GM19468 (cell line): ENCODE measurements at regions not wholly inside any gene's neighbourhood (a gene's known extent, or its start where the extent isn't known, plus 50 kb on each side); places are given as distances from the start of the nearest gene placed in this dataset.
"Not testable (repeated sequence)": the region's sequence is repeated elsewhere in the genome, so short reads cannot be mapped to it uniquely, and the experiment has no call there.

ENCODE experiments used
- ATAC-seq: cut with Tn5 transposase; IDR thresholded peaks from one replicate; pipeline ENCODE4 v1.9.1; 2021; ENCODE audit warnings: mild to moderate bottlenecking, moderate library complexity, moderate number of reproducible peaks; ENCODE audit not compliant: unreplicated experiment; ENCODE audit errors: extremely low read depth

DNA sequence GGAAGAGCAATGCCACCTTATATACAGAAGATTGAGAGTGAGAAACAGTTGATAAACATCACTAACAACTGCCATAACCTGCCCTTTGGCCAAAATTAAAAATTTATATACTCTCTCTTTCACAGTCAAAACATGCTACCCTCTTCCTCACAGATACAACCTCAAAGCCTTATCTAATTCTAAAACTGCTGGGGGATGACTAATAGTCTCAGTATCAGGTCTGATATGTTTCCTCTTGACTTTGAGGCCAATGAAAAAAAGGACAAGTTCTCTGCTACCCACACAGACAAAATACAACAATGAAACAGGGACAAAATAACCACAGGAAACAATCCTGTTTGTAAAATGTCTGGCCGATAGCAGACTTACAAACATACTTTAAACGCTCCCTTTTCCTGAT is 485.6 kb upstream of the NUDT12 start:
- no peak for ATAC-seq

- no peak for ATAC-seq
Measured at GRCh38 chr5:104045987-104046386, 483.4 kb upstream of the NUDT12 start.

GRCh38 chr5:104039871-104040270 is 477.3 kb upstream of the NUDT12 start:
- not testable (repeated sequence) for ATAC-seq

DNA sequence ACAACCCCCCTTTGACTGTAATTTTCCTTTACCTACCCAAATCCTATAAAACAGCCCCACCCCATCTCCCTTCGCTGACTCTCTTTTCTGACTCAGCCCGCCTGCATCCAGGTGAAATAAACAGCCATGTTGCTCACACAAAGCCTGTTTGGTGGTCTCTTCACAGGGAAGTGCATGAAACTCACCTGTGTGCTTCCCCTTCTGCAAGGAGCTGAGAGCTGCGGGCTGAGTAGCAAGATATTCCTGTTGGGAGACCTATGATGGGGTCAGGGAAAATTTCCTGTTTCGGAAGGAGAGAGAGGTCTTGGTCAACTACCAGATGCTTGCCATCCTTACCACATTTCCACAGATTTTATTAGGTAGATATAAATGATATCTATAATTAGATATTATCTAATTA is 474.5 kb upstream of the NUDT12 start:
- not testable (repeated sequence) for ATAC-seq

- ATAC-seq = not testable (repeated sequence)
Measured at GRCh38 chr5:104033186-104033585, 470.6 kb upstream of the NUDT12 start.

DNA sequence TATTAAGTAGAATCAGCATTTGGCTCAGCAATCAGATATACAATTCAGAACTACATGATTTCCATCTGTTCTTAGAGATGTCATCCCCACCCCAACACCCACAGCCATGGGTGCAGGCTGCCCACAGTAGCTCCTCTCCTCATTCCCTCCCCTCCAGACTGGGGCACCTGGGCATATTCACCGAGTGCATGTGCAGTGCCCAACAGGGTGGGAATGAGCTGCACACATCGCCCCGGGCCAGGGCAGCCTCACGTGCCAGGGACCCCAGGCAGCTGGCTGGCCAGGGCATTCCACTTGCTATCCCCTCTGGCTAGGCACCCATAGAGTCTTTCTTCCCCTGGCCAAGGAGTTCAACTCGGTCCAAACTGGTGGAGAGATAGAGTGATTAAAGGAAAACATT is 461.9 kb upstream of the NUDT12 start:
- no peak for ATAC-seq

- ATAC-seq = no peak
Measured at GRCh38 chr5:104023739-104024138, 461.1 kb upstream of the NUDT12 start.

GRCh38 chr5:104019956-104020355 is 457.4 kb upstream of the NUDT12 start:
- ATAC-seq = no peak

- ATAC-seq = no peak
Measured at GRCh38 chr5:104018299-104018698, 455.7 kb upstream of the NUDT12 start.

GRCh38 chr5:104016646-104017045 is 454.1 kb upstream of the NUDT12 start:
- no peak for ATAC-seq

DNA sequence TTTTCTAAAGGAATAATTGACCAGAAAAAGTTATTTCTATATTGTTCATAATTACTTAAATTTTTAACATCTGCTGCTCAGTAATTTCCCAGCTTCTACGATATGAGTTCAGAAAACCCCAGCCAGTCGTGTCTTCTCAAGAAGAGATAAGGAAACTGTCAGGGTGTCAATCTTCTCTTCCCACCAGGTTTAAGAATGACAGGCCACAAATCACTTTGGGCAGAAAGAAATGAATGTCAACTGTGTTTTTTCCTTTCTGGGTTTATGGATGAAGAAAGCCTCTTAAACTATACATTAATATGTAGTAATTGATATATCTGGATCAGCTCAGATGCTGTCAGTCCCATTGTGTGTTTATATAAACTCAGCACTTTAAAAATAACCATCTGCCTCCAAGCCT is 453.2 kb upstream of the NUDT12 start:
- no peak for ATAC-seq

DNA sequence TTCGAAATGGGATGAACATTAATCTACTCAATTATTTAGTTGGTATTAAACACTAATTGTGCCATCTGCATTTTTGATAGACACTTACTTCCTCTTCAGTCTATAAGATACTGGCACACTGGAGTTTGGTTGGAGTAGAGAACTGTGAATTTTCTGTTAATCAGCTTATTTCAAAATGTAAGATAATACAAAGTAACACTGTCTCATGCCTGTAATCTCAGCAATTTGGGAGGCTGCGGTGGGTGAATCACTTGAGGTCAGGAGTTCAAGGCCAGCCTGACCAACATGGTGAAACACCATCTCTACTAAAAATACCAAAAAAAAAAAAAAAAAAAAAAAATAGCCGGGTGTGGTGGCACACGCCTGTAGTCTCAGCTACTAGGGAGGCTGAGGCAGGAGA is 440.2 kb upstream of the NUDT12 start:
- ATAC-seq = not testable (repeated sequence)

- no peak for ATAC-seq
Measured at GRCh38 chr5:104001136-104001535, 438.5 kb upstream of the NUDT12 start.

GRCh38 chr5:103993031-103993430 is 430.4 kb upstream of the NUDT12 start:
- ATAC-seq = no peak

DNA sequence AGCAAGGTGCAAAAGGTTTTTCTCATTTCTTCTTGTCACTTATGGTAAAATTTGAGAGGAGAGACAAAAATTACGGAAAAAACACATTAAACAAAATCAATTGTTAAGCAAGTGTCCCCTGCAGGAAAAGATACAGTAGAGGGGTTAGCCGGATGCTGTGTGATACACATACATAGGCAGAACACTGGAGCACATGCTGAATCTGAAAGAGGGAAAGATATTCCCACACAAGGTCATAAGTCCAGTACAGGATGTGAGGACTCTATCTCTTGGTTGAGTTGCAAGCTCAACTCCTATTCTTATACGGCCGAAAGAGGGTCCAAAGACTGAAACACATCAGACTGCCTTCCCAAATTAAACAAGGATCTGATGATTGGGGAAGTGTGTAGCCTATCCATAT is 427.5 kb upstream of the NUDT12 start:
- ATAC-seq = no peak

DNA sequence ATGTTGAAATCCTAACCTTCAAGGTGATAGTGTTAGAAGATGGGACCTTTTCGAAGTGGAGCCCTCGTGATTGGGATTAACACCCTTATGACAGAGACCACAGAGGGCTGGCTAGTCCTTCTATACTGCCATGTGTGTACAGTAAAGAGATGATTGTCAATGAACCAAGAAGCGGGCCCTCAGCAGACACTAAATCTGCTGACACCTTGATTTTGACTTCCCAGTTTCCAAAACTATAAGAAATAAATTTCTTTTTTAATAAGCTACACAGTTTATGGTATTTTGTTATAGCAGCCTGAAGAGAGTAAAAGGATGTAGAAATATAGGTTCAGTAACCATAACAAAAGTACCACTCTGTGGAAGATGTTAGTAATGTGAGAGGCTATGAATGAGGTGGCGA is 419.0 kb upstream of the NUDT12 start:
- no peak for ATAC-seq

GRCh38 chr5:103973669-103974068 is 411.1 kb upstream of the NUDT12 start:
- ATAC-seq = no peak

GRCh38 chr5:103966295-103966694 is 403.7 kb upstream of the NUDT12 start:
- ATAC-seq = not testable (repeated sequence)

DNA sequence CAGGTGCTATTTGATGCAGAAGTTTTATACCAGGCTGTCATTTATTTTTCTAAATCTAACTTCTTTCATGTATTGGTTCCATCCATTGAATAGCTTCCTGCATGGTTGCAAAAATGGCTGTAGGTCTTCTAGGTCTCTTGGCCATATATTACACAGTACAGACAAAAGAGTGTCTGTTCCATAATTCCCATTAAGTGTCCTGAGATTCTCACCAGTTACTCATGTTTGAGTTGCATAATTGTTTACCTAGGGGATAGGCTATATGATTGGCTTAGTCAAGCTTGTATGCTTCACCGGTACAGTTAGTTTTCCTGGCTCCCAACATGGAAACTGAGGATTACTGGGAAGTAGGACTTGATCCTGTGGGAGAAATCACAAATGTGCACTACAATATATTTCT is 399.4 kb upstream of the NUDT12 start:
- ATAC-seq = no peak

GRCh38 chr5:103953601-103954382 is 391.2 kb upstream of the NUDT12 start:
- no peak for ATAC-seq

DNA sequence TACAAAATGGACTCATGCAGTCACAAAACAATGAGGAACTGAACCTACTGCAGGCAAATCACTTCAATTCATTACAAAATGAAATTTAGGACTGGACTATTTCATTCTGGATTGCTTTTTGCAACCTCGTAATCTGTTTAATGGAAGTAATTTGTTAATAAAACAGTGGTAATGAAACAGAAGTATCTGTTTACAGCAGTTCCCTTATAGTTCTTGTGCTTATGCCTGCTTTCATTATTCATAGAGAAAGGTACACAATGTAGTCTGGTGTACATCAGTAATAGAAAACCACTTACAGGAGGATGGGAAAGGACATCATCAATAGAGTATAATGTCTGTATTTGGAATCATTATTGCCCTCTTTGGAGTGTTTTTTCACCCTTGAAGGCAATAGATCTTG is 389.2 kb upstream of the NUDT12 start:
- no peak for ATAC-seq

DNA sequence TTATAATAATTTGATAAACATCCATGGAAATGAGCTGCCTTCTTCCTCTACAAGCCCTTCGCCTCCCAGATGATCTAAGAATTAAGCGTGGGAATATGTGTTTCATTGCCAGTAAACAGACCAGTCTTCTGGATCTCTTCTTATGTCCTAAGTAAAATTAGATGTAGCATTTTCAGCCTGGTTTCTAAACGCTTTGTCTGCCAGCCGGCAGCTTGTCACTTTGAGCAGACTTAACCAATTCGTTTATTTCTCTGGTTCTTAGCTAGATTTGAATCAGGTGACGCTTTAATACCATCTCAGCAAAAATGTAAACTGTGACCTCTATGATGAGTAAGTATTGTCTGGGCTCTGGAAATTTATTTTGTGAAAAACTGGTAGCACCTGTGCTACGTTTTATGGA is 380.6 kb upstream of the NUDT12 start:
- ATAC-seq = no peak
